Thyroid gland (tissue), 4 donors: ENCODE measurements at regions not wholly inside any gene's neighbourhood (a gene's known extent, or its start where the extent isn't known, plus 50 kb on each side); places are given as distances from the start of the nearest gene placed in this dataset.

ENCODE experiments used
- DNase-seq, 2 donors: peaks; one replicate each; pipeline ENCODE4 v3.0.0-alpha.2; 2019
- H3K27ac ChIP-seq, 3 donors: fragments of 200-600 bp; sonication (generic); 1 replicate in 2 of 3; 2 replicates in 1 of 3; pipeline ENCODE4 v1.5.1; 2016 to 2019; ENCODE audit warnings: mild to moderate bottlenecking in 1 of 3, moderate library complexity in 1 of 3
- H3K27me3 ChIP-seq: fragments of 200-600 bp; sonication (generic); one replicate; pipeline ENCODE4 v1.5.1; 2019
- H3K36me3 ChIP-seq, 2 donors: fragments of 200-600 bp; sonication (generic); one replicate each; pipeline ENCODE4 v1.5.1; 2016 to 2019
- H3K4me1 ChIP-seq, 2 donors: fragments of 200-600 bp; sonication (generic); one replicate each; pipeline ENCODE4 v1.5.1; 2017 to 2019
- H3K4me3 ChIP-seq, 3 donors: fragments of 200-600 bp; sonication (generic); replicated peaks in 1 of 3; 1 replicate in 2 of 3; 2 replicates in 1 of 3; pipeline ENCODE4 v1.5.1; 2016; ENCODE audit warnings: mild to moderate bottlenecking in 1 of 3
- H3K9me3 ChIP-seq: fragments of 200-600 bp; sonication (generic); one replicate; pipeline ENCODE4 v1.5.1; 2017
- POLR2A ChIP-seq, 2 donors: fragments of 450-650 bp; IDR thresholded peaks; one replicate each; pipeline ENCODE4 v1.6.1; 2017; ENCODE audit warnings: antibody characterized with exemption in 2 of 2, mild to moderate bottlenecking in 2 of 2, moderate library complexity in 1 of 2
- WGBS, 2 donors: methylation state at CpG; one replicate each; pipeline ENCODE4 v1.1.5; 2017; 5-methylcytosine and 5-hydroxymethylcytosine counted together
- intact Hi-C: fragments of 100-400 bp; cut with DNase I; formaldehyde crosslinking; loops from one replicate; pipeline ENCODE4 v1.15.1; 2023
- TF ChIP-seq, protein P1 (sequence below), 6 experiments: fragments of 200-600 bp in 3 of 6; fragments of 450-650 bp in 3 of 6; sonication (generic) in 3 of 6; IDR thresholded peaks; one replicate each; pipeline ENCODE4 v1.5.1; 2016 to 2019; ENCODE audit warnings: antibody characterized with exemption in 6 of 6, mild to moderate bottlenecking in 2 of 6, inconsistent platforms in 1 of 6, moderate library complexity in 1 of 6

DNA sequence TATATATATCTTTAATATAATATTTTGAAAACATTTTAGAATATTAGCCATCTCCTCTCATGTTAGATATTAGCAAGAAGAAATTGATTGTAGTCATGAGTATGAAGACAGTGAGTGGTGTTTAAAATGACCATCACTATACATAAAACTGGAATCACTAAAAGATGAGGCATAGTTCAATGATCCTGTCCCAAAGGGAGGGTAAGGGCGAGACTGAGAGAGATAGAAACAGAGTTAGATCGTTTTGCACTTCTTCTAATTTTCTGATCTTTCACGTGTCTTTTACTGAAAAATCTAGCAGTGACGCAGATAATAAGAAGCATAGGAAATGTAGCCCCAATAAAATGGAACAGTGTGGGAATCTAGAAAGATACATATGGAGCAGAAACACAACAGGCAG is 627.4 kb downstream of the SLC16A7 start:
- H3K27me3 ChIP-seq = no peaks in the 10 kb centered on the region
- TF ChIP-seq, protein P1, sequence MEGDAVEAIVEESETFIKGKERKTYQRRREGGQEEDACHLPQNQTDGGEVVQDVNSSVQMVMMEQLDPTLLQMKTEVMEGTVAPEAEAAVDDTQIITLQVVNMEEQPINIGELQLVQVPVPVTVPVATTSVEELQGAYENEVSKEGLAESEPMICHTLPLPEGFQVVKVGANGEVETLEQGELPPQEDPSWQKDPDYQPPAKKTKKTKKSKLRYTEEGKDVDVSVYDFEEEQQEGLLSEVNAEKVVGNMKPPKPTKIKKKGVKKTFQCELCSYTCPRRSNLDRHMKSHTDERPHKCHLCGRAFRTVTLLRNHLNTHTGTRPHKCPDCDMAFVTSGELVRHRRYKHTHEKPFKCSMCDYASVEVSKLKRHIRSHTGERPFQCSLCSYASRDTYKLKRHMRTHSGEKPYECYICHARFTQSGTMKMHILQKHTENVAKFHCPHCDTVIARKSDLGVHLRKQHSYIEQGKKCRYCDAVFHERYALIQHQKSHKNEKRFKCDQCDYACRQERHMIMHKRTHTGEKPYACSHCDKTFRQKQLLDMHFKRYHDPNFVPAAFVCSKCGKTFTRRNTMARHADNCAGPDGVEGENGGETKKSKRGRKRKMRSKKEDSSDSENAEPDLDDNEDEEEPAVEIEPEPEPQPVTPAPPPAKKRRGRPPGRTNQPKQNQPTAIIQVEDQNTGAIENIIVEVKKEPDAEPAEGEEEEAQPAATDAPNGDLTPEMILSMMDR (IDR thresholded peaks at IDR 0.05) = no peak
- TF ChIP-seq POLR2A (IDR thresholded peaks at IDR 0.05) = no peak
- no peaks in the 10 kb centered on the region for H3K36me3 ChIP-seq
- WGBS, 2 donors = 65 to 68% methylated on average over 4 of the region's 4 CpGs
- no peak for DNase-seq
- H3K4me1 ChIP-seq = no peaks in the 10 kb centered on the region
- intact Hi-C loops = no loop called here
- no peak overlapping the region for H3K4me3 ChIP-seq
- no peaks in the 10 kb centered on the region for H3K9me3 ChIP-seq
- H3K27ac ChIP-seq = no peak overlapping the region

DNA sequence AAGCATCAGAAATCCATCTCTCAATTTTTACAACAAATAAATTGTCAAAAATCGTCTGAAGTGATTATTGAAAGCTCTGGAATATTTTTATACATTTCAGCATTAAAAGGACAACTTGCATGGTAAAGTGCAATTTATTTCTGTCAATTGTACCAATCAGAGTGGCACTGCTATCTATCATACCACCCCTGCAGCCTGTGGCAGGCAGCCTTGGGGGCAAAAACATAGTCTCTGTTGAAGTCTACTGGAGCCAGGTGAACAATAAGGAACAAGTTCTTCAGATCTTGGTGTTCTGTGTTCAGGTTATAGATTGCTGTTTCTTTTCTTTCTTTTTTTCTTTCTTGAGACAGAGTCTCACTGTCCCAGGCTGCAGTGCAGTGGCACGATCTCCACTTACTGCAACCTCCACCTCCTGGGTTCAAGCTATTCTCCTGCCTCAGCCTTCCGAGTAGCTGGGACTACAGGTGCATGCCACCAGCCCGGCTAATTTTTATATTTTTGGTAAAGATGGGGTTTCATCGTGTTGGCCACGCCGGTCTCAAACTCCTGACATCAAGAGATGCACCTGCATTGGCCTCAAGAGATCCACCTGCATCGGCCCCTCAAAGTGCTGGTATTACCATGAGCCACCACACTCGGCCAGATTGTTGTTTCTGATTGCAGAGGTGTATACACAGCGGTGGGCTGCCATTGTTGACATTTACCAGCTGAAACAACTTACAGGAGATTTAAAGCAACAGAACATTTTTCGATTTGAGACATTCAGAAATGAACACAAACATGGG is 629.6 kb downstream of the SLC16A7 start:
- no peaks in the 10 kb centered on the region for H3K27me3 ChIP-seq
- H3K4me3 ChIP-seq = no peak overlapping the region
- H3K4me1 ChIP-seq = no peaks in the 10 kb centered on the region
- H3K27ac ChIP-seq = no peak overlapping the region
- 81 to 83% methylated on average over 11 of the region's 11 CpGs for WGBS, 2 donors
- intact Hi-C loops = no loop called here
- no peaks in the 10 kb centered on the region for H3K36me3 ChIP-seq
- no peaks in the 10 kb centered on the region for H3K9me3 ChIP-seq
- TF ChIP-seq, protein P1 (IDR thresholded peaks at IDR 0.05) = no peak
- no peak for TF ChIP-seq POLR2A (IDR thresholded peaks at IDR 0.05)
- DNase-seq = no peak

DNA sequence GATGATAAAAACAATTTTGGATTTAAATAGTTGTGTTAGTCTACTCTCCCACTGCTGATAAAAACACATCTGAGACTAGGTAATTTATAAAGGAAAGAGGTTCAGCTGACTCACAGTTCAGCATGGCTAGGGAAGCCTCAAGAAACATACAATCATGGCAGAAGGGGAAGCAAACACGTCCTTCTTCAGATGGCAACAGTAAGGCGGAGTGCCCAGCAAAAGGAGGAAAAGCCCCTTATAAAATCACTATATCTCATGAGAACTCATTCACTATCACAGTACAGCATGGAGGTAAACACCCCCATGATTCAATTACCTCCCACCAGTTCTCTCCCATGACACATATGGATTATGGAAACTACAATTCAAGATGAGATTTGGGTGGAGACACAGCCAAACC is 632.1 kb downstream of the SLC16A7 start:
- WGBS, 2 donors = 84 to 90% methylated on average over 2 of the region's 2 CpGs
- Histone ChIP-seq H3K9me3 (no peaks in the 10 kb centered on the region), H3K36me3 (no peaks in the 10 kb centered on the region), H3K4me1 (no peaks in the 10 kb centered on the region), H3K4me3 (no peak overlapping the region), H3K27ac (no peak overlapping the region), H3K27me3 (no peaks in the 10 kb centered on the region)
- no peak for DNase-seq
- intact Hi-C loops = no loop called here
- TF ChIP-seq, protein P1 (IDR thresholded peaks at IDR 0.05) = no peak
- TF ChIP-seq POLR2A (IDR thresholded peaks at IDR 0.05) = no peak

DNA sequence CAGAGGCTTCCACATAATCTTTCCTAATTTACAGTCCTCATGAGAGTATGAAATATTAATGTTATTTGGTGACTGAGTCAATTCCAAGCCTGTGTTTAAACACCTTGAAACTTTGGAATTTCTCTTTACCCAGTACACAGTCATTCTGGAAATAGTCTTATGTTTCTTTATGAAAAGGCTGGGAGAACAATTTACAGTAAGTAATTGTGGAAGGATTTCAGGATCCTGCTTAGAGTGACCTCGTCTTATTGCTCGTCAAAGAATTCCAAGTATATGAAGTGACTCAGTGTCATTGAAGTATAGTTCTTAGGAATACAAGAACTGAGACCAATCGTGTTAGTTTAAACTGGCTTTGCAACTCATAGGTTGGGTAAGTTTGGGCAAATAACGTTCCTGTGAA is 634.2 kb downstream of the SLC16A7 start:
- intact Hi-C loops = no loop called here
- Histone ChIP-seq H3K9me3 (no peaks in the 10 kb centered on the region), H3K4me3 (no peak overlapping the region), H3K4me1 (no peaks in the 10 kb centered on the region), H3K36me3 (no peaks in the 10 kb centered on the region), H3K27me3 (no peaks in the 10 kb centered on the region), H3K27ac (no peak overlapping the region)
- no peak for DNase-seq
- 60 to 64% methylated on average over 4 of the region's 4 CpGs for WGBS, 2 donors
- TF ChIP-seq, protein P1 (IDR thresholded peaks at IDR 0.05) = no peak
- no peak for TF ChIP-seq POLR2A (IDR thresholded peaks at IDR 0.05)

DNA sequence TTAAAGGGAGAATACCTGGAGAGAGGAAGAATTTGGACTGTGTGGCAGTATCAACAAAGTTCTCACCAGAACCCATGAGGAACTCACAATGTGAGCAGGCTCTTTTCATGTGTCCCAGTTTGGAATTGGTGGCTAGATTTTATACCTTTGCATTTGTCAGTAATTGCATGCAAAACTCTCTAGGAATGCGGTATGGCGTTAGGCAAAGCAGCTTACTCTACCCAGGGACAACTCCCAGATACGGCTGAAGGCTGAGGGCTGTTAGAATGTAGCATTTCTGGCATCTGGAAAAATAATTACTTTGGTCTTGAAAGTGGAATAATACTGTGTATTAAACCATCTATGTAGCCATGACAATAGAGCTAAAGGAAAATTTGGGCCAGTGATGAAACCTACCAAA is 635.5 kb downstream of the SLC16A7 start:
- no peak overlapping the region for H3K4me3 ChIP-seq
- 81 to 87% methylated on average over 3 of the region's 3 CpGs for WGBS, 2 donors
- H3K9me3 ChIP-seq = no peaks in the 10 kb centered on the region
- DNase-seq = no peak
- H3K27ac ChIP-seq = no peak overlapping the region
- no peaks in the 10 kb centered on the region for H3K4me1 ChIP-seq
- no peaks in the 10 kb centered on the region for H3K27me3 ChIP-seq
- intact Hi-C loops = no loop called here
- TF ChIP-seq, protein P1 (IDR thresholded peaks at IDR 0.05) = no peak
- TF ChIP-seq POLR2A (IDR thresholded peaks at IDR 0.05) = no peak
- H3K36me3 ChIP-seq = no peaks in the 10 kb centered on the region
